Cardiac muscle cell (in vitro differentiated cells and primary cell): ENCODE measurements at regions not wholly inside any gene's neighbourhood (a gene's known extent, or its start where the extent isn't known, plus 50 kb on each side); places are given as distances from the start of the nearest gene placed in this dataset.

Source experiments
- DNase-seq, 2 donors: peaks; one replicate each; pipeline versions ENCODE4 v3.0.0 to v3.0.0-alpha.2; 2010 to 2017; ENCODE audit warnings: low read depth in 1 of 2, low spot score in 1 of 2
- H3K27ac ChIP-seq: fragments of 200-600 bp; sonication (generic); 2 replicates; pipeline ENCODE4 v1.5.1; 2016
- H3K27me3 ChIP-seq: fragments of 200-600 bp; sonication (generic); 2 replicates; pipeline ENCODE4 v1.6.0; 2016; ENCODE audit warnings: control low read depth
- H3K36me3 ChIP-seq: fragments of 200-600 bp; sonication (generic); 2 replicates; pipeline ENCODE4 v1.5.1; 2016; ENCODE audit warnings: control low read depth
- H3K4me1 ChIP-seq: fragments of 200-600 bp; sonication (generic); 2 replicates; pipeline ENCODE4 v1.8.1; 2017; ENCODE audit warnings: low read depth, mild to moderate bottlenecking, mixed run types
- H3K4me3 ChIP-seq: fragments of 200-600 bp; sonication (generic); 2 replicates; pipeline ENCODE4 v1.5.1; 2016; ENCODE audit warnings: mild to moderate bottlenecking
- H3K9me3 ChIP-seq: fragments of 200-600 bp; sonication (generic); 2 replicates; pipeline ENCODE4 v1.5.1; 2017; ENCODE audit warnings: low read depth, mild to moderate bottlenecking, control low read depth
- CTCF ChIP-seq: IDR thresholded peaks from 2 replicates; pipeline ENCODE4 v1.5.1; 2012; ENCODE audit warnings: low read depth, mild to moderate bottlenecking, low read length

GRCh38 chr10:131695496-131696165, 205.2 kb upstream of the PPP2R2D start:
- Histone ChIP-seq H3K27me3 (peaks cover 5% of the 10 kb centered on the region), H3K4me3 (no peak overlapping the region), H3K4me1 (no peaks in the 10 kb centered on the region), H3K9me3 (no peaks in the 10 kb centered on the region), H3K27ac (no peak overlapping the region), H3K36me3 (no peaks in the 10 kb centered on the region)
- TF ChIP-seq CTCF = no peak
- no peak for DNase-seq

- no peak for TF ChIP-seq CTCF
- H3K27me3 ChIP-seq = no peaks in the 10 kb centered on the region
- H3K27ac ChIP-seq = no peak overlapping the region
- H3K9me3 ChIP-seq = no peaks in the 10 kb centered on the region
- no peaks in the 10 kb centered on the region for H3K36me3 ChIP-seq
- DNase-seq = no peak
- H3K4me1 ChIP-seq = no peaks in the 10 kb centered on the region
- no peak overlapping the region for H3K4me3 ChIP-seq
Measured at GRCh38 chr10:131697476-131698128, 203.2 kb upstream of the PPP2R2D start.

- H3K4me3 ChIP-seq = no peak overlapping the region
- no peaks in the 10 kb centered on the region for H3K4me1 ChIP-seq
- no peak for DNase-seq
- H3K27ac ChIP-seq = no peak overlapping the region
- no peak for TF ChIP-seq CTCF
- no peaks in the 10 kb centered on the region for H3K9me3 ChIP-seq
- H3K36me3 ChIP-seq = no peaks in the 10 kb centered on the region
- H3K27me3 ChIP-seq = no peaks in the 10 kb centered on the region
Measured at GRCh38 chr10:131698232-131698631, 202.6 kb upstream of the PPP2R2D start.

- no peak overlapping the region for H3K4me3 ChIP-seq
- no peak for TF ChIP-seq CTCF
- no peaks in the 10 kb centered on the region for H3K4me1 ChIP-seq
- no peaks in the 10 kb centered on the region for H3K36me3 ChIP-seq
- H3K27ac ChIP-seq = no peak overlapping the region
- no peaks in the 10 kb centered on the region for H3K27me3 ChIP-seq
- H3K9me3 ChIP-seq = no peaks in the 10 kb centered on the region
- no peak for DNase-seq
Measured at GRCh38 chr10:131698986-131699385, 201.8 kb upstream of the PPP2R2D start.

- H3K4me3 ChIP-seq = no peak overlapping the region
- H3K36me3 ChIP-seq = no peaks in the 10 kb centered on the region
- no peak for DNase-seq
- H3K4me1 ChIP-seq = no peaks in the 10 kb centered on the region
- H3K9me3 ChIP-seq = no peaks in the 10 kb centered on the region
- TF ChIP-seq CTCF = no peak
- H3K27me3 ChIP-seq = no peaks in the 10 kb centered on the region
- H3K27ac ChIP-seq = no peak overlapping the region
Measured at GRCh38 chr10:131700032-131700431, 200.8 kb upstream of the PPP2R2D start.
